Keratinocyte (primary cell): ENCODE measurements at regions not wholly inside any gene's neighbourhood (a gene's known extent, or its start where the extent isn't known, plus 50 kb on each side); places are given as distances from the start of the nearest gene placed in this dataset.
"Not testable (repeated sequence)": the region's sequence is repeated elsewhere in the genome, so short reads cannot be mapped to it uniquely, and the experiment has no call there.

Source experiments
- EZH2 ChIP-seq: IDR thresholded peaks from one replicate; pipeline ENCODE4 v1.6.1; 2012; ENCODE audit warnings: inconsistent platforms, mild to moderate bottlenecking, low read length, moderate library complexity
- TF ChIP-seq, protein P1 (sequence below), 3 experiments: IDR thresholded peaks in 1 of 3; conservative IDR thresholded peaks in 1 of 3; optimal IDR thresholded peaks in 1 of 3; 2 replicates in 2 of 3; 3 replicates in 1 of 3; pipeline versions ENCODE3 to v1.5.1; 2011; ENCODE audit warnings: low read length in 3 of 3, mild to moderate bottlenecking in 3 of 3, moderate library complexity in 2 of 3, control low read depth in 1 of 3, inconsistent platforms in 1 of 3; ENCODE audit not compliant: insufficient read depth in 2 of 3; ENCODE audit errors: extremely low read depth in 1 of 3

DNA sequence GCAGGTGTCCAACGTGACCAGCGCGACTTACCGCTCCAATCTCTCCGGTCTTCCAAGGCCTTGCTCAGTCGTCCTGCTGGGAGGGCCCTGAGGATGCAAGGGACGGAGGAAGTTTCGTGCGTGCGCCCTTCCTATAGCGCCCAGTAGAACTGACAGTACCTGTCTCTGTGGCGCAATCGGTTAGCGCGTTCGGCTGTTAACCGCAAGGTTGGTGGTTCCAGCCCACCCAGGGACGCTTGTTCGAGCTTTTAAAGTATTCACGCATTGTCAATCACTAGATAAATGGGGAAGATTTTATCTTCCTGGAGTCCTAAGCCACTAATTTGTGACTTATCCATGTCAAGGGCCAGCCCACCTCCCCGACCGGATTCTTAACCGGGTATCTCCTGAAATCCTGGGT lies 141.1 kb upstream of the NOTCH2NLA start:
- TF ChIP-seq, protein P1, sequence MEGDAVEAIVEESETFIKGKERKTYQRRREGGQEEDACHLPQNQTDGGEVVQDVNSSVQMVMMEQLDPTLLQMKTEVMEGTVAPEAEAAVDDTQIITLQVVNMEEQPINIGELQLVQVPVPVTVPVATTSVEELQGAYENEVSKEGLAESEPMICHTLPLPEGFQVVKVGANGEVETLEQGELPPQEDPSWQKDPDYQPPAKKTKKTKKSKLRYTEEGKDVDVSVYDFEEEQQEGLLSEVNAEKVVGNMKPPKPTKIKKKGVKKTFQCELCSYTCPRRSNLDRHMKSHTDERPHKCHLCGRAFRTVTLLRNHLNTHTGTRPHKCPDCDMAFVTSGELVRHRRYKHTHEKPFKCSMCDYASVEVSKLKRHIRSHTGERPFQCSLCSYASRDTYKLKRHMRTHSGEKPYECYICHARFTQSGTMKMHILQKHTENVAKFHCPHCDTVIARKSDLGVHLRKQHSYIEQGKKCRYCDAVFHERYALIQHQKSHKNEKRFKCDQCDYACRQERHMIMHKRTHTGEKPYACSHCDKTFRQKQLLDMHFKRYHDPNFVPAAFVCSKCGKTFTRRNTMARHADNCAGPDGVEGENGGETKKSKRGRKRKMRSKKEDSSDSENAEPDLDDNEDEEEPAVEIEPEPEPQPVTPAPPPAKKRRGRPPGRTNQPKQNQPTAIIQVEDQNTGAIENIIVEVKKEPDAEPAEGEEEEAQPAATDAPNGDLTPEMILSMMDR (optimal IDR thresholded peaks at IDR 0.05 in 1 of 3, IDR thresholded peaks at IDR 0.05 in 1 of 3, conservative IDR thresholded peaks at IDR 0.05 in 1 of 3; ENCODE audit: extremely low read depth in 1 of 3, insufficient read depth in 2 of 3, low read length in 3 of 3): not testable (repeated sequence)
- not testable (repeated sequence) for TF ChIP-seq EZH2
